ENCODE measurements at regions not wholly inside any gene's neighbourhood (a gene's known extent, or its start where the extent isn't known, plus 50 kb on each side); places are given as distances from the start of the nearest gene placed in this dataset.
"Not testable (repeated sequence)": the region's sequence is repeated elsewhere in the genome, so short reads cannot be mapped to it uniquely, and the experiment has no call there.

DNA sequence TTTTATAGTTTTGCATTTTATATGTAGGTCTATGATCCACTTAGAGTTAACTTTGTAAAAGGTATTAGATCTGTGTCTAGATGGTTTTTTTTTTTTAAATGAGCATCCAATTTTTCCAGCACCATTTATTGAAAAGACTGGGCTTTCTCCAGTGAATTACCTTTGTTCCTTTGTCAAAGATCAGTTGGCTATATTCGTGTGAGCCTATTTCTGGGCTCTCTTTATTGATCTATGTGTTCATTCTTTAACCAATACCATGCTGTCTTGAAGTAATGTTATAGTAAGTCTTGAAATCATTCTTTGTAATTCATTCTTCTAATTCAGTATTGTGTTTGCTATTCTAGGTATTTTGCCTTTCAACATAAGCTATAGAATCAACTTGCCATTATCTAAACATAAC, 165.4 kb upstream of the ARPP21 start:
- no peaks in the 10 kb centered on the region for H3K36me3 Mint-ChIP-seq
- Histone ChIP-seq H3K4me1 (ENCODE audit: control insufficient read depth, insufficient read depth, low read length, poor library complexity, severe bottlenecking) (no peaks in the 10 kb centered on the region), H3K9me3 (ENCODE audit: control insufficient read depth in 2 of 2, low read length in 2 of 2) (no peaks in the 10 kb centered on the region), H3K4me3 (ENCODE audit: low read depth, low read length) (no peak overlapping the region), H3K27me3 (ENCODE audit: control insufficient read depth, insufficient read depth, low read length) (no peaks in the 10 kb centered on the region), H3K36me3 (ENCODE audit: control insufficient read depth, insufficient read depth, low read length) (no peaks in the 10 kb centered on the region), H3K27ac (ENCODE audit: insufficient read depth, low read length, poor library complexity, severe bottlenecking) (no peak overlapping the region)
- peaks cover 0 to 25% (median 4%) of the 10 kb centered on the region in 7 donors for H3K9me3 Mint-ChIP-seq
- H3K4me3 Mint-ChIP-seq = no peak overlapping the region
- H3K27me3 Mint-ChIP-seq = no peaks in the 10 kb centered on the region
- H3K4me1 Mint-ChIP-seq = no peaks in the 10 kb centered on the region
- DNase-seq (no peak), ATAC-seq (ENCODE audit: low read depth in 2 of 2) (no peak)
- H3K27ac Mint-ChIP-seq = no peak overlapping the region

DNA sequence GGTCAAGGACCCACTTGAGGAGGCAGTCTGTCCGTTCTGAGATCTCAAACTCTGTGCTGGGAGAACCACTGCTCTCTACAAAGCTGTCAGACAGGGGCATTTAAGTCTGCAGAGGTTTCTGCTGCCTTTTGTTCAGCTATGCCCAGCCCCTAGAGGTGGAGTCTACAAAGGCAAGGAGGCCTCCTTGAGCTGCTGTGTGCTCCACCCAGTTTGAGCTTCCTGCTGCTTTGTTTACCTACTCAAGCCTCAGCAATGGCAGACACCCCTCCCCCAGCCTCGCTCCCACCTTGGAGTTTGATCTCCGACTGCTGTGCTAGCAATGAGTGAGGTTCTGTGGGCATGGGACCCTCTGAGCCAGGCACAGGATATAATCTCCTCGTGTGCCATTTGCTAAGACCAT, 156.8 kb upstream of the ARPP21 start:
- H3K27ac ChIP-seq (ENCODE audit: insufficient read depth, low read length, poor library complexity, severe bottlenecking); H3K36me3 ChIP-seq (ENCODE audit: control insufficient read depth, insufficient read depth, low read length); H3K27ac Mint-ChIP-seq; H3K4me3 Mint-ChIP-seq; H3K4me1 ChIP-seq (ENCODE audit: control insufficient read depth, insufficient read depth, low read length, poor library complexity, severe bottlenecking); H3K4me3 ChIP-seq (ENCODE audit: low read depth, low read length); H3K27me3 ChIP-seq (ENCODE audit: control insufficient read depth, insufficient read depth, low read length); H3K9me3 ChIP-seq (ENCODE audit: control insufficient read depth in 2 of 2, low read length in 2 of 2); H3K27me3 Mint-ChIP-seq; H3K36me3 Mint-ChIP-seq; H3K4me1 Mint-ChIP-seq; DNase-seq; ATAC-seq (ENCODE audit: low read depth in 2 of 2): not testable (repeated sequence)
- peaks cover 0 to 11% (median 7%) of the 10 kb centered on the region in 7 donors for H3K9me3 Mint-ChIP-seq

DNA sequence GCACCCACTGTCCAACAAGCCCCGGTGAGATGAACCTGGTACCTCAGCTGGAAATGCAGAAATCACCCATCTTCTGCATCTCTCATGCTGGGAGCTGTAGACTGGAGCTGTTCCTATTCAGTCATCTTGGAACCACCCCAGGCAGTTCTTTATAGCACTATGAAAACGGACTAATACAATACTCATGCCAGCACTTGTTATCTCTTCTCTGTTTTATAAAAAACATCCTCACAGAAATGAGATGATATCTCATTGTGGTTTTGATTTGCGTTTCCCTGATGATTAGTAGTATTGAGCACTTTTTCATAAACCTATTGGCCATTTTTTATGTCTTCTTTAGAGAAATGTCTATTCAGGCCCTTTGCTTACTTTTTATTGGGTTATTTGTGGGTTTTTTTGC, 156.2 kb upstream of the ARPP21 start:
- Mint-ChIP-seq H3K27ac (no peak overlapping the region), H3K4me1 (no peaks in the 10 kb centered on the region), H3K27me3 (peaks cover 5% of the 10 kb centered on the region), H3K4me3 (no peak overlapping the region), H3K36me3 (no peaks in the 10 kb centered on the region), H3K9me3 (peaks cover 0 to 9% (median 8%) of the 10 kb centered on the region in 7 donors)
- H3K27ac ChIP-seq (ENCODE audit: insufficient read depth, low read length, poor library complexity, severe bottlenecking) = no peak overlapping the region
- no peaks in the 10 kb centered on the region for H3K36me3 ChIP-seq (ENCODE audit: control insufficient read depth, insufficient read depth, low read length)
- no peaks in the 10 kb centered on the region for H3K9me3 ChIP-seq (ENCODE audit: control insufficient read depth in 2 of 2, low read length in 2 of 2)
- H3K4me3 ChIP-seq (ENCODE audit: low read depth, low read length) = no peak overlapping the region
- DNase-seq = no peak
- H3K27me3 ChIP-seq (ENCODE audit: control insufficient read depth, insufficient read depth, low read length) = no peaks in the 10 kb centered on the region
- no peak for ATAC-seq (ENCODE audit: low read depth in 2 of 2)
- no peaks in the 10 kb centered on the region for H3K4me1 ChIP-seq (ENCODE audit: control insufficient read depth, insufficient read depth, low read length, poor library complexity, severe bottlenecking)

- ATAC-seq (ENCODE audit: low read depth in 2 of 2) = no peak
- H3K36me3 Mint-ChIP-seq = no peaks in the 10 kb centered on the region
These were observed 154.3 kb upstream of the ARPP21 start for GRCh38 chr3:35484929-35485530.

DNA sequence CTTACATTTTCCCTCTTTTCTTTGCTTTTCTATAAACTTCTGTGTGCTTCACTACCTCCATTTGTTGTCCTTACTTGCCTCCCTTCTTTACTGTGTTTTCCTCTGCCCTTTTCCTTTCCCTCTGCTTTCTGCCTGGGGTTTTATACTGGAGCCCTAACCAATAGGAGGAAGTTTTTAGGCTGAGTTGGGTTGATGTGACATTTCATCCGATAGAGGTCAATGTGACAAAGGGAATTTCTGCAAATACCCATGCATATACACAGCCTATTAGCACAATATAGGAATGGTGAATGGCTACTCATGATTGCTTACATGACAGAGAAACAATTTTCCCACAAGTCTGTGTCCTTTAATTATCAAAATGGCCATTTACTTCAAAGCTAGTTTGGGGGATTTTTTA, 153.0 kb upstream of the ARPP21 start:
- ATAC-seq (ENCODE audit: low read depth in 2 of 2) = no peak
- Histone ChIP-seq H3K27ac (ENCODE audit: insufficient read depth, low read length, poor library complexity, severe bottlenecking) (no peak overlapping the region), H3K4me3 (ENCODE audit: low read depth, low read length) (no peak overlapping the region), H3K27me3 (ENCODE audit: control insufficient read depth, insufficient read depth, low read length) (no peaks in the 10 kb centered on the region), H3K9me3 (ENCODE audit: control insufficient read depth in 2 of 2, low read length in 2 of 2) (no peaks in the 10 kb centered on the region), H3K36me3 (ENCODE audit: control insufficient read depth, insufficient read depth, low read length) (no peaks in the 10 kb centered on the region), H3K4me1 (ENCODE audit: control insufficient read depth, insufficient read depth, low read length, poor library complexity, severe bottlenecking) (no peaks in the 10 kb centered on the region)
- Mint-ChIP-seq H3K27me3 (no peaks in the 10 kb centered on the region), H3K4me1 (no peaks in the 10 kb centered on the region), H3K36me3 (no peaks in the 10 kb centered on the region), H3K9me3 (peaks cover 2 to 10% (median 4%) of the 10 kb centered on the region in 7 donors), H3K27ac (no peak overlapping the region), H3K4me3 (no peak overlapping the region)
- no peak for DNase-seq

More at GRCh38 chr3:35484929-35485530, 154.3 kb upstream of the ARPP21 start:
- Histone ChIP-seq H3K4me1 (ENCODE audit: control insufficient read depth, insufficient read depth, low read length, poor library complexity, severe bottlenecking) (no peaks in the 10 kb centered on the region), H3K4me3 (ENCODE audit: low read depth, low read length) (no peak overlapping the region), H3K27ac (ENCODE audit: insufficient read depth, low read length, poor library complexity, severe bottlenecking) (no peak overlapping the region), H3K9me3 (ENCODE audit: control insufficient read depth in 2 of 2, low read length in 2 of 2) (no peaks in the 10 kb centered on the region), H3K27me3 (ENCODE audit: control insufficient read depth, insufficient read depth, low read length) (no peaks in the 10 kb centered on the region), H3K36me3 (ENCODE audit: control insufficient read depth, insufficient read depth, low read length) (no peaks in the 10 kb centered on the region)
- H3K4me1 Mint-ChIP-seq = no peaks in the 10 kb centered on the region
- H3K9me3 Mint-ChIP-seq = peaks cover 3 to 9% (median 4%) of the 10 kb centered on the region in 7 donors
- DNase-seq = no peak
- no peak overlapping the region for H3K4me3 Mint-ChIP-seq
- peaks cover under 1% of the 10 kb centered on the region for H3K27me3 Mint-ChIP-seq
- no peak overlapping the region for H3K27ac Mint-ChIP-seq

DNA sequence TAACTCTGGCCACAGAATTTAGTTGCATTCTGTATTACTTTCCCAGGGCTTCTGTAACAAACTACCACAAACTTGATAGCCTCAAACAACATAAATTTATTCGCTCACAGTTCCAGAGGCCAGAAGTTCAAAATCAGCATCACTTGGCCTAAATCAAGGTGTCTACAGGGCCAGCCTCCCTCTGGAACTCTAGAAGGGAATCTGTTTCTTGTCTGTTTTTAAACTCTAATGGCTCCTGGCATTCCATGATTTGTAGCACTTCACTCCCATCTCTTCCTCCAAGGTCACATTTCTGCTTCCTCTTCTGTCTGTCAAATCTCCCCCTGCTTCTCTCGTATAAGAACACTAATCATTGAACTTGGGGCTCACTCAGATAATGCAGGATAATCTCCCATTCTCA, 151.9 kb upstream of the ARPP21 start:
- no peaks in the 10 kb centered on the region for H3K9me3 ChIP-seq (ENCODE audit: control insufficient read depth in 2 of 2, low read length in 2 of 2)
- no peak overlapping the region for H3K27ac Mint-ChIP-seq
- H3K36me3 Mint-ChIP-seq = no peaks in the 10 kb centered on the region
- peaks cover 0 to 11% (median 3%) of the 10 kb centered on the region in 7 donors for H3K9me3 Mint-ChIP-seq
- ATAC-seq (ENCODE audit: low read depth in 2 of 2) = no peak
- DNase-seq = no peak
- no peaks in the 10 kb centered on the region for H3K4me1 Mint-ChIP-seq
- no peaks in the 10 kb centered on the region for H3K27me3 ChIP-seq (ENCODE audit: control insufficient read depth, insufficient read depth, low read length)
- no peaks in the 10 kb centered on the region for H3K36me3 ChIP-seq (ENCODE audit: control insufficient read depth, insufficient read depth, low read length)
- H3K27me3 Mint-ChIP-seq = no peaks in the 10 kb centered on the region
- no peak overlapping the region for H3K27ac ChIP-seq (ENCODE audit: insufficient read depth, low read length, poor library complexity, severe bottlenecking)
- no peak overlapping the region for H3K4me3 ChIP-seq (ENCODE audit: low read depth, low read length)
- no peak overlapping the region for H3K4me3 Mint-ChIP-seq
- no peaks in the 10 kb centered on the region for H3K4me1 ChIP-seq (ENCODE audit: control insufficient read depth, insufficient read depth, low read length, poor library complexity, severe bottlenecking)

GRCh38 chr3:35488526-35488925, 150.8 kb upstream of the ARPP21 start:
- Mint-ChIP-seq H3K9me3 (peaks cover 0 to 11% (median 2%) of the 10 kb centered on the region in 7 donors), H3K27ac (no peak overlapping the region), H3K4me3 (no peak overlapping the region), H3K36me3 (no peaks in the 10 kb centered on the region), H3K27me3 (no peaks in the 10 kb centered on the region), H3K4me1 (no peaks in the 10 kb centered on the region)
- H3K9me3 ChIP-seq (ENCODE audit: control insufficient read depth in 2 of 2, low read length in 2 of 2) = no peaks in the 10 kb centered on the region
- DNase-seq (no peak), ATAC-seq (ENCODE audit: low read depth in 2 of 2) (no peak)
- no peaks in the 10 kb centered on the region for H3K4me1 ChIP-seq (ENCODE audit: control insufficient read depth, insufficient read depth, low read length, poor library complexity, severe bottlenecking)
- H3K4me3 ChIP-seq (ENCODE audit: low read depth, low read length) = no peak overlapping the region
- no peaks in the 10 kb centered on the region for H3K27me3 ChIP-seq (ENCODE audit: control insufficient read depth, insufficient read depth, low read length)
- no peak overlapping the region for H3K27ac ChIP-seq (ENCODE audit: insufficient read depth, low read length, poor library complexity, severe bottlenecking)
- no peaks in the 10 kb centered on the region for H3K36me3 ChIP-seq (ENCODE audit: control insufficient read depth, insufficient read depth, low read length)

DNA sequence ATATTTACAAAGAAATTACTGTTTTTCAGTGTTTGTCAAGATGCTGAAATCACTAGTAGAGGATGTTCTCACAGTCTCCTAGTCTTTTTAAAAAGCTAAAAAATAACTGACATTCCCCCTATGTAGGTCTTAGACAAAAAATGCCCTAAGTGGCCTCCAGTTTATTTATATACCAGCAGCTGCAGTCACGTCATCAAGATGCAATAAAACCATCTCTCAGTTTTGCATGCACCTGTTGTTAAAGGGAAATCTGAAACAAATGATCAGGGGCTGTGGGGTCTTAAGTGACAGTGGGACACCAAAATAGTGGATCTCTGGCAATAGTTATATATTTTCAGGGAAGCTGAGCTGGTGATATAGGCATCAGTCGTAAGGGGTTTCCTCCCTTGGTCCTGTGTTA, 146.5 kb upstream of the ARPP21 start:
- Histone ChIP-seq H3K4me1 (ENCODE audit: control insufficient read depth, insufficient read depth, low read length, poor library complexity, severe bottlenecking) (no peaks in the 10 kb centered on the region), H3K9me3 (ENCODE audit: control insufficient read depth in 2 of 2, low read length in 2 of 2) (no peaks in the 10 kb centered on the region), H3K27ac (ENCODE audit: insufficient read depth, low read length, poor library complexity, severe bottlenecking) (no peak overlapping the region), H3K4me3 (ENCODE audit: low read depth, low read length) (no peak overlapping the region), H3K27me3 (ENCODE audit: control insufficient read depth, insufficient read depth, low read length) (no peaks in the 10 kb centered on the region), H3K36me3 (ENCODE audit: control insufficient read depth, insufficient read depth, low read length) (no peaks in the 10 kb centered on the region)
- H3K27me3 Mint-ChIP-seq = no peaks in the 10 kb centered on the region
- no peaks in the 10 kb centered on the region for H3K4me1 Mint-ChIP-seq
- no peaks in the 10 kb centered on the region for H3K36me3 Mint-ChIP-seq
- peaks cover 0 to 7% (median 5%) of the 10 kb centered on the region in 7 donors for H3K9me3 Mint-ChIP-seq
- DNase-seq = no peak
- no peak for ATAC-seq (ENCODE audit: low read depth in 2 of 2)
- H3K27ac Mint-ChIP-seq = no peak overlapping the region
- H3K4me3 Mint-ChIP-seq = no peak overlapping the region
